Heart right ventricle (tissue), 16 donors: ENCODE measurements at regions not wholly inside any gene's neighbourhood (a gene's known extent, or its start where the extent isn't known, plus 50 kb on each side); places are given as distances from the start of the nearest gene placed in this dataset.

Experiments used
- ATAC-seq, 8 donors: fragments of 200-7000 bp; cut with Tn5 transposase; one replicate each; pipeline ENCODE4 v1.9.1; 2020; ENCODE audit warnings: mild to moderate bottlenecking in 8 of 8, moderate library complexity in 8 of 8, moderate number of reproducible peaks in 1 of 8
- DNase-seq, 2 donors: peaks; one replicate each; pipeline ENCODE4 v3.0.0-alpha.2; 2020
- H3K27ac ChIP-seq, 10 donors: fragments of 200-600 bp; sonication (generic) in 2 of 10; one replicate each; pipeline versions ENCODE4 v1.5.0 to v1.8.0; 2020 to 2022; ENCODE audit warnings: mild to moderate bottlenecking in 3 of 10
- H3K27me3 ChIP-seq, 7 donors: fragments of 200-600 bp; one replicate each; pipeline ENCODE4 v1.8.0; 2021 to 2022; ENCODE audit warnings: mild to moderate bottlenecking in 2 of 7
- H3K36me3 ChIP-seq, 9 donors: fragments of 200-600 bp; sonication (generic) in 1 of 9; one replicate each; pipeline versions ENCODE4 v1.5.0 to v1.8.0; 2020 to 2022; ENCODE audit warnings: mild to moderate bottlenecking in 2 of 9
- H3K4me1 ChIP-seq, 9 donors: fragments of 200-600 bp; sonication (generic) in 1 of 9; one replicate each; pipeline versions ENCODE4 v1.5.0 to v1.8.0; 2020 to 2022; ENCODE audit warnings: mild to moderate bottlenecking in 4 of 9
- H3K4me3 ChIP-seq, 10 donors: fragments of 200-600 bp; sonication (generic) in 2 of 10; one replicate each; pipeline versions ENCODE4 v1.5.0 to v1.8.0; 2020 to 2022; ENCODE audit warnings: mild to moderate bottlenecking in 7 of 10, moderate library complexity in 2 of 10
- H3K9me3 ChIP-seq, 11 donors: fragments of 200-600 bp in 10 of 11; sonication (generic) in 2 of 11; one replicate each; pipeline versions ENCODE4 v1.5.0 to v1.8.0; 2013 to 2022; ENCODE audit warnings: mild to moderate bottlenecking in 2 of 11, control low read depth in 1 of 11, moderate library complexity in 1 of 11
- WGBS, 2 donors: extraction: QIAGEN DNeasy Blood & Tissue Kit; methylation state at CpG; one replicate each; pipeline ENCODE4 v1.1.7; 2013; ENCODE audit warnings: inconsistent platforms in 1 of 2; 5-methylcytosine and 5-hydroxymethylcytosine counted together
- intact Hi-C, 10 donors: fragments of 100-400 bp; cut with DNase I; formaldehyde crosslinking; loops; one replicate each; pipeline versions ENCODE4 v1.11.1 to v1.14.2; 2022
- TF ChIP-seq, protein P1 (sequence below), 9 donors: fragments of 200-600 bp; sonication (generic) in 2 of 9; IDR thresholded peaks; one replicate each; pipeline versions ENCODE4 v1.5.0 to v1.8.0; 2021 to 2022; ENCODE audit warnings: antibody characterized with exemption in 9 of 9, mild to moderate bottlenecking in 5 of 9, moderate library complexity in 1 of 9
- donor health status: Arrhythmogenic right ventricular cardiomyopathy.
- donor health status: ischemic (EF 13 %, LVEDD 7.1; RV severe dilation, severe dysfunction).
- donor health status: healthy with polysubstance abuse.
- donor health status: DM: no; HTN: yes; CAD: no.
- donor health status: DM: no; HTN: no; CAD: no.
- donor health status: ischemic (EF 25% LVEDD 6.9; RV normal size, moderate dysfunction).
- donor health status: ischemic (EF 25% LVEDD 5.7; RV mildly dilated, moderate dysfunction).
- donor health status: healthy.
- donor health status: DM: yes; HTN: yes; CAD: no.
- donor health status: Ischemic cardiomyopathy.
- donor health status: ischemic (EF 35%, LVEDD 5.7; RV mildly dilated, moderate dysfunction).
- donor health status: nonischemic (EF 11% LVEDD 7.7; RV severe dilation, severe dysfunction).
- donor health status: DM: yes; HTN: yes; CAD: no.
- donor health status: PGD.
- donor health status: ischemic (EF 29% LVEDD 5.4; RV normal size, mild dysfunction).
- donor health status: nonischemic (EF 23%, LVEDD 6.1; RV moderate dilation, normal function).

DNA sequence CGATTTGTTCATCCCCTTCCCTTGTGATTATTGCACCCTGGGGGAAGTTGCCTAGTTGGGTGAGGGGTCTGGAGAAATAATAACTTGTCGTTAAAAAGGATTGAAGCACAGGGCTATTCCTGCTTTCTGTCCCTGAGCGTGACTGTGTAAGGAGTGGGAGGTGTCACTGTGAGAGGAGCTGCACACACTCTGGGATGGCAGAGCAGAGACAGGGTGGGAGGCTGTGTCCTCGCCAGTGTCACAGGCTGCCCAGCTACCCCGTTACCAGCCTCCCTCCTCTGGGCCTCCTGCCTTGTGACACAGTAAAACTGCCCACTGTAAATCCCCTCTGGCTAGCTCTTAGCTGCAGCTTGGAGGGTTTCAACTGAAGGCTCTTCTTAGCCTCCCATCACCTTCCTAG, 460.6 kb downstream of the AACS start:
- 68 to 87% methylated on average over 5 of the region's 5 CpGs for WGBS, 2 donors
- no peak overlapping the region for H3K4me3 ChIP-seq
- peaks cover 0 to 22% (median 7%) of the 10 kb centered on the region in 11 donors for H3K9me3 ChIP-seq
- H3K27ac ChIP-seq, result no peak overlapping the region
- peaks cover 0 to 15% (median 0%) of the 10 kb centered on the region in 7 donors for H3K27me3 ChIP-seq
- DNase-seq, result no peak
- no peak for ATAC-seq
- intact Hi-C loops, result no loop called here
- no peaks in the 10 kb centered on the region for H3K36me3 ChIP-seq
- TF ChIP-seq, protein P1, sequence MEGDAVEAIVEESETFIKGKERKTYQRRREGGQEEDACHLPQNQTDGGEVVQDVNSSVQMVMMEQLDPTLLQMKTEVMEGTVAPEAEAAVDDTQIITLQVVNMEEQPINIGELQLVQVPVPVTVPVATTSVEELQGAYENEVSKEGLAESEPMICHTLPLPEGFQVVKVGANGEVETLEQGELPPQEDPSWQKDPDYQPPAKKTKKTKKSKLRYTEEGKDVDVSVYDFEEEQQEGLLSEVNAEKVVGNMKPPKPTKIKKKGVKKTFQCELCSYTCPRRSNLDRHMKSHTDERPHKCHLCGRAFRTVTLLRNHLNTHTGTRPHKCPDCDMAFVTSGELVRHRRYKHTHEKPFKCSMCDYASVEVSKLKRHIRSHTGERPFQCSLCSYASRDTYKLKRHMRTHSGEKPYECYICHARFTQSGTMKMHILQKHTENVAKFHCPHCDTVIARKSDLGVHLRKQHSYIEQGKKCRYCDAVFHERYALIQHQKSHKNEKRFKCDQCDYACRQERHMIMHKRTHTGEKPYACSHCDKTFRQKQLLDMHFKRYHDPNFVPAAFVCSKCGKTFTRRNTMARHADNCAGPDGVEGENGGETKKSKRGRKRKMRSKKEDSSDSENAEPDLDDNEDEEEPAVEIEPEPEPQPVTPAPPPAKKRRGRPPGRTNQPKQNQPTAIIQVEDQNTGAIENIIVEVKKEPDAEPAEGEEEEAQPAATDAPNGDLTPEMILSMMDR (IDR thresholded peaks at IDR 0.05), result no peak
- H3K4me1 ChIP-seq, result no peaks in the 10 kb centered on the region

DNA sequence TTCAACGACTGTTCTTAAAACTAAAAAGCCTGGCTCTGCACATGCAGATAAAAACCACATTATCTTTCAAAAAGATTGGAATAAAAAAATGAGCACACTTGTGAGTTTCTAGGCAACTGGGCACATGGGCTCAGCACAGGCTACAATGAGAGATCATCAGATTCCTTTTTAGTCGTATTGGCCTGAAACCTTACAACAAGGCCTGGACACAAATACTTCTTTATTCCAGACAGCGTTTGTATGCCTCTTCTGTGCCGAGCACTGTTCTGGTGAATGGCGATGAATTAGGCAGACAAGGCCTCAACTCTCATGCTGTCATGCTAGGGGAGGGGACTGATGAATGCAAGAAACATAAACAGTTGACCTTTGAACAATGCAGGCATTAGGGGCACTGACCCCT, 463.0 kb downstream of the AACS start:
- Histone ChIP-seq H3K27me3 (peaks cover 0 to 34% (median 16%) of the 10 kb centered on the region in 7 donors), H3K27ac (no peak overlapping the region), H3K36me3 (no peaks in the 10 kb centered on the region), H3K9me3 (peaks cover 0 to 7% (median 0%) of the 10 kb centered on the region in 11 donors), H3K4me1 (no peaks in the 10 kb centered on the region), H3K4me3 (no peak overlapping the region)
- TF ChIP-seq, protein P1 (IDR thresholded peaks at IDR 0.05), result no peak
- WGBS, 2 donors, result 77 to 81% methylated on average over 5 of the region's 5 CpGs
- intact Hi-C loops, result no loop called here
- DNase-seq (no peak), ATAC-seq (peak in 1 of 8 donors; percentile 25)

DNA sequence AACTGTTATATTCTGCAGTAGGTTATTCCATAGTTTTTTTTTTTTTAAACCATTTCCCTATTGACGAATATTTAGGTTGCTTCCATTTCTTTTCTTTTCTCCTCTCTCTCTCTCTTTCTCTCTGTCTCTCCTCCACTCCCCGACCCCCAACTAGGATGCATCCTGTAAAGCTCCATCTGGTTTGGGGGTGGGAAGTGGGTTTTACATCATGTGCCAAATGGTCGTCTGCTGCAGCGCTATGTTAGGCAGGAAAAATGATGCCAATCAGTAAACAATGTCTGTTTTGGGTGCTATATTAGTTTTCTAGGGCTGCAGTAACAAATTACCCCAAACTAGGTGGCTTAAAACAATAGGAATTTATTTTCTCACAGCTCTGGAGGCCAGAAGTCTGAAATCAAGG, 465.0 kb downstream of the AACS start:
- Histone ChIP-seq H3K9me3 (no peaks in the 10 kb centered on the region), H3K27ac (no peak overlapping the region), H3K4me1 (no peaks in the 10 kb centered on the region), H3K4me3 (no peak overlapping the region), H3K36me3 (no peaks in the 10 kb centered on the region), H3K27me3 (peaks cover 0 to 48% (median 25%) of the 10 kb centered on the region in 7 donors)
- intact Hi-C loops, result loop anchor here in 5 of 10 donors (5.0 to 10.0 kb wide), 4 partner anchors 1215 to 1855 kb away; no protein-coding TSS in a partner anchor
- DNase-seq (no peak), ATAC-seq (no peak)
- WGBS, 2 donors, result 28 to 56% methylated on average over 4 of the region's 4 CpGs
- TF ChIP-seq, protein P1 (IDR thresholded peaks at IDR 0.05), result no peak

DNA sequence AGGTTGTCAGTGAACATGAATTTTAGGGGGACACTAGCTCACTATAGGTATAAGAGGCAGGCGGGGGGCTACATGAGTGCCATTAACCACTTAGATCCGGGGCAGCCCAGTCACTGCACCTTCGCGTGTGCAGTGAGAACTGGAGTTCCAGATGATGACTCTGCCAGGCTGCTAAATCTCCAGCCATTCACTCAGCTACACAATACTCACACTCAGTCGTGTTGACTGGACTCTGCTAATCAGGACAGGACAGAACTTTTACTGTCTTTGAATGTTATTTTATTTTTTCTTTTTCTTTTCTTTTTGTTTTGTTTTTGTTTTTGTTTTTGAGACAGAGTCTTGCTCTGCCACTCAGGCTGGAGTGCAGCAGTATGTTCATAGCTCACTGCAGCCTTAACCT, 465.6 kb downstream of the AACS start:
- Histone ChIP-seq H3K4me1 (no peaks in the 10 kb centered on the region), H3K9me3 (no peaks in the 10 kb centered on the region), H3K27ac (no peak overlapping the region), H3K27me3 (peaks cover 0 to 50% (median 25%) of the 10 kb centered on the region in 7 donors), H3K36me3 (no peaks in the 10 kb centered on the region), H3K4me3 (no peak overlapping the region)
- DNase-seq, result no peak
- intact Hi-C loops, result loop anchor here in 5 of 10 donors (5.0 to 10.0 kb wide), 4 partner anchors 1214 to 1854 kb away; no protein-coding TSS in a partner anchor
- TF ChIP-seq, protein P1 (IDR thresholded peaks at IDR 0.05), result no peak
- no peak for ATAC-seq
- WGBS, 2 donors, result 62 to 69% methylated on average over 5 of the region's 5 CpGs
